Left lung (tissue), 4 donors: ENCODE measurements at regions not wholly inside any gene's neighbourhood (a gene's known extent, or its start where the extent isn't known, plus 50 kb on each side); places are given as distances from the start of the nearest gene placed in this dataset.

Source experiments
- ATAC-seq: fragments of 200-7000 bp; cut with Tn5 transposase; one replicate; pipeline ENCODE4 v1.9.1; 2020; ENCODE audit warnings: moderate library complexity
- DNase-seq, 4 donors: peaks; one replicate each; pipeline ENCODE4 v3.0.0-alpha.2; 2013 to 2020
- H3K27ac ChIP-seq, 2 donors: fragments of 200-600 bp; sonication (generic) in 1 of 2; one replicate each; pipeline versions ENCODE4 v1.5.0 to v1.8.0; 2020 to 2021
- H3K27me3 ChIP-seq, 2 donors: fragments of 200-600 bp; sonication (generic) in 1 of 2; one replicate each; pipeline versions ENCODE4 v1.5.0 to v1.8.0; 2020 to 2021
- H3K36me3 ChIP-seq, 2 donors: fragments of 200-600 bp; sonication (generic) in 1 of 2; one replicate each; pipeline versions ENCODE4 v1.5.0 to v1.8.0; 2020 to 2021
- H3K4me1 ChIP-seq, 2 donors: fragments of 200-600 bp; one replicate each; pipeline ENCODE4 v1.8.0; 2021
- H3K4me3 ChIP-seq, 2 donors: fragments of 200-600 bp; sonication (generic) in 1 of 2; one replicate each; pipeline versions ENCODE4 v1.5.0 to v1.8.0; 2020 to 2021; ENCODE audit warnings: mild to moderate bottlenecking in 1 of 2
- H3K9me3 ChIP-seq, 2 donors: fragments of 200-600 bp; sonication (generic) in 1 of 2; one replicate each; pipeline versions ENCODE4 v1.5.0 to v1.8.0; 2020 to 2021
- intact Hi-C, 2 donors: fragments of 100-400 bp; cut with DNase I; formaldehyde crosslinking; loops; one replicate each; pipeline versions ENCODE4 v1.11.2 to v1.14.2; 2022
- TF ChIP-seq, protein P1 (sequence below), 2 donors: fragments of 200-600 bp; sonication (generic) in 1 of 2; IDR thresholded peaks; one replicate each; pipeline versions ENCODE4 v1.5.0 to v1.8.0; 2021; ENCODE audit warnings: antibody characterized with exemption in 2 of 2
- donor health status: DM: no; HTN: yes; CAD: no.
- donor health status: DM: no; HTN: no; CAD: no.

DNA sequence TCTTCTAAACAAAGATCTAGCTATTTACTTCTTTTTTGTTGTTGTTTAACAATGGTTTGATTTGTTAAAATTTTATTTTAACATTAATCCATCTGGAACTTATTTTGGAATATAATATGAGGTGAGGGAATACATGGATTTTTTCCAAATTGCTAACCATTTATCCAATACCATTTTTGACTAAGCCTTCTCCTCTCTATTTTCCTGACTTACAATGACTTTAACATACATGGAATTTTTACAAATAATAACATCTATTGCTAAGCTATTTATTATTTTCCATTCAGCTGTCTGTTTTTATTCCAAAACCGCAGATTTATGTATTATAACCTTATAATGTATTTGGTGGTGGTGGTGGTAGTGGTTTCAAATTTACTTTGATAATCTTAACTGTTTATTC, 420.3 kb upstream of the ADGRL2 start:
- H3K36me3 ChIP-seq, result no peaks in the 10 kb centered on the region
- H3K9me3 ChIP-seq, result no peaks in the 10 kb centered on the region
- DNase-seq (no peak), ATAC-seq (no peak)
- no peaks in the 10 kb centered on the region for H3K4me1 ChIP-seq
- H3K27me3 ChIP-seq, result no peaks in the 10 kb centered on the region
- no peak overlapping the region for H3K27ac ChIP-seq
- TF ChIP-seq, protein P1, sequence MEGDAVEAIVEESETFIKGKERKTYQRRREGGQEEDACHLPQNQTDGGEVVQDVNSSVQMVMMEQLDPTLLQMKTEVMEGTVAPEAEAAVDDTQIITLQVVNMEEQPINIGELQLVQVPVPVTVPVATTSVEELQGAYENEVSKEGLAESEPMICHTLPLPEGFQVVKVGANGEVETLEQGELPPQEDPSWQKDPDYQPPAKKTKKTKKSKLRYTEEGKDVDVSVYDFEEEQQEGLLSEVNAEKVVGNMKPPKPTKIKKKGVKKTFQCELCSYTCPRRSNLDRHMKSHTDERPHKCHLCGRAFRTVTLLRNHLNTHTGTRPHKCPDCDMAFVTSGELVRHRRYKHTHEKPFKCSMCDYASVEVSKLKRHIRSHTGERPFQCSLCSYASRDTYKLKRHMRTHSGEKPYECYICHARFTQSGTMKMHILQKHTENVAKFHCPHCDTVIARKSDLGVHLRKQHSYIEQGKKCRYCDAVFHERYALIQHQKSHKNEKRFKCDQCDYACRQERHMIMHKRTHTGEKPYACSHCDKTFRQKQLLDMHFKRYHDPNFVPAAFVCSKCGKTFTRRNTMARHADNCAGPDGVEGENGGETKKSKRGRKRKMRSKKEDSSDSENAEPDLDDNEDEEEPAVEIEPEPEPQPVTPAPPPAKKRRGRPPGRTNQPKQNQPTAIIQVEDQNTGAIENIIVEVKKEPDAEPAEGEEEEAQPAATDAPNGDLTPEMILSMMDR (IDR thresholded peaks at IDR 0.05), result no peak
- intact Hi-C loops, result no loop called here
- H3K4me3 ChIP-seq, result no peak overlapping the region

DNA sequence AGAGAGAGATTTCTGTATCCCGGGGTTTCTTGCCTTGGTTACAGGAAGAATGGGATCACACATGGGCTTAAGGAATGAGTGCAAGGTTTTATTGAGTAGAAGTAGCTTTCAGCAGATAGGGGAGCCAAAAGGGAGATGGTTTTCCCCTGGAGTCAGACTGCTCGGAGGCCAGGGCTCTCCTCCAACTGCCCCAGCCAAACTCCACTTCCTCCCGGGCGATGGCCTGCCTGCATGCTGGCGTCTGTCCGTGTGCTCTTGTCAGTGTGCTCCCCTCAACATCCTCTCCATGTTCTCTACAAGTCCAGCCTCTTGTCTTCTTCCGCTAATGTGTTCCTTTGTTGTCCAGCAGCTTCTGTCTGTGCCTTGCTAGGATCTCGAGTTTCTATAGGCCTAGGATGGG, 421.3 kb upstream of the ADGRL2 start:
- ATAC-seq, result no peak
- H3K4me1 ChIP-seq, result no peaks in the 10 kb centered on the region
- no peak overlapping the region for H3K4me3 ChIP-seq
- no peaks in the 10 kb centered on the region for H3K9me3 ChIP-seq
- intact Hi-C loops, result no loop called here
- no peak for DNase-seq
- H3K27ac ChIP-seq, result no peak overlapping the region
- TF ChIP-seq, protein P1 (IDR thresholded peaks at IDR 0.05), result no peak
- H3K36me3 ChIP-seq, result no peaks in the 10 kb centered on the region
- no peaks in the 10 kb centered on the region for H3K27me3 ChIP-seq

DNA sequence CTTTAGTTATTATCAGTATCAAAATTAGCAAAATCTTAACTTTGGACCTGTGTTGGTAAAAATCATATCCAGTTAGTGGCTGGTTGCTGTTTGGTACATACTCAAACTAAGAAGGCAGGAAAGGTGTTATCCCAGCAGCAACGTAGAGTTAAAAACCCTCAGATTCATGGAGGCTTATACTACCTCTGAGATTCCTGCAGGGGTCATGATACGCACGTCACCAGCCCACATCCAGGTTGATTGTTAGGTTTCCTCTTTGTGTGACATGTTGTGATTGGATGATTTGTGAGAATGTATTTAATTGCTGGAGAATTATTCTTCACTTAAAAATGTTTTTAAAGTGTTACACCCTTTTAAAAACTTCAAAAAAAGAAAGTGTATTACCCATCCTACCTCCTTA, 423.3 kb upstream of the ADGRL2 start:
- DNase-seq, result no peak
- TF ChIP-seq, protein P1 (IDR thresholded peaks at IDR 0.05), result no peak
- Histone ChIP-seq H3K4me3 (no peak overlapping the region), H3K9me3 (no peaks in the 10 kb centered on the region), H3K4me1 (no peaks in the 10 kb centered on the region), H3K27ac (no peak overlapping the region), H3K27me3 (no peaks in the 10 kb centered on the region), H3K36me3 (no peaks in the 10 kb centered on the region)
- intact Hi-C loops, result no loop called here
- ATAC-seq, result no peak

DNA sequence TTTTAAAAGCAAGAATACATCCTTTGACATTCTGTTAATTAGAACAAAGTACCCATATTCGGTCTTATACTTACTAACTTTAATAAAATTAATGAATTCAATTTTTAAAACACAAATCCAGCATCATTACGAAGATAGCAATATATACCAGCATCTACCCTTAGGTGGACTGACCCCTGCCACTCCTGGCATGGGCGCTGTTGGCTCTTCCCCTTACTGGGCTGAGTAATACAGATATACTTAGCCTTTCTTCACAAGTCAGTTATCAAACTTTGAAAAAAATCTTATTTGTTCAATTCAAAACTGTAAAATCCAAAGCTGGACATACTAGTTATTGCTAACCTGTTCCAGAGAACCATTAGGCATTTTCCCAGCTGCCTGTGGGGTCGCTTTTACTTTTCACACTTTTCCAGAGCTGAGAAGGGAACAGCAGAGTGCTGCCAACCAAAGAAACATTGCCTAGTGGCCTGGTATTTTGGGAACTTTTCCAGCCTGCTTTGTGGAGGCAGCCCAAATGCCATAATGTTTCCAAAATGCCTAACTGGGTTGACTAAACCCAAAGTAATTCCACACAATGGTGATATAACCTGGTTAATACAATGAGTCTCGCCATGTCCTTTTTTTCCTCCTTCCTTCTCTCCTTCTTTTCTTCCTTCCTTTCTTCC, 424.7 kb upstream of the ADGRL2 start:
- Histone ChIP-seq H3K4me3 (no peak overlapping the region), H3K4me1 (no peaks in the 10 kb centered on the region), H3K27ac (no peak overlapping the region), H3K36me3 (no peaks in the 10 kb centered on the region), H3K9me3 (no peaks in the 10 kb centered on the region), H3K27me3 (no peaks in the 10 kb centered on the region)
- intact Hi-C loops, result no loop called here
- no peak for DNase-seq
- TF ChIP-seq, protein P1 (IDR thresholded peaks at IDR 0.05), result no peak
- no peak for ATAC-seq

DNA sequence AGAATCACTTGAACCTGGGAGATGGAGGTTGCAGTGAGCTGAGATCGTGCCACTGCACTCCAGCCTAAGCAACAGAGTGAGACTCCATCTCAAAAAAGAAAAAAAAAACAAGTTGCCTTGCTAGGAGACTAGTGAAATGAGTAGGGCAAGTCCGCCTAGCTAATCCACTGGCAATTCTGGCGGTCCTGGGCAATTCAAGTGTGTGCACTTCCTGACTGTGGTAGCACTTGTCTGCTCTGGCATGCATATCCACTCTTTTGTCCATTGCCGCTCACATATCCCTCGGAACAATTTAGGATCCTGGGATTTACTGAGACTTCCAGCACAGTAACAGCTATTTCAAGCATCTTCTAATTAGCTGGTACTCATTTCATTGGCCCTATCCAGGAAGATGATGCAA, 426.3 kb upstream of the ADGRL2 start:
- Histone ChIP-seq H3K27me3 (no peaks in the 10 kb centered on the region), H3K27ac (no peak overlapping the region), H3K36me3 (no peaks in the 10 kb centered on the region), H3K4me1 (no peaks in the 10 kb centered on the region), H3K4me3 (no peak overlapping the region), H3K9me3 (no peaks in the 10 kb centered on the region)
- intact Hi-C loops, result no loop called here
- DNase-seq (no peak), ATAC-seq (no peak)
- TF ChIP-seq, protein P1 (IDR thresholded peaks at IDR 0.05), result no peak
